Posterior cingulate gyrus (tissue), 11 donors: ENCODE measurements at regions not wholly inside any gene's neighbourhood (a gene's known extent, or its start where the extent isn't known, plus 50 kb on each side); places are given as distances from the start of the nearest gene placed in this dataset.
"Not testable (repeated sequence)": the region's sequence is repeated elsewhere in the genome, so short reads cannot be mapped to it uniquely, and the experiment has no call there.

Source experiments
- DNase-seq, 10 donors: peaks; one replicate each; pipeline versions ENCODE4 v3.0.0 to v3.0.0-alpha.2; 2020 to 2021; ENCODE audit warnings: mixed read lengths in 3 of 10
- intact Hi-C: fragments of 100-400 bp; cut with DNase I; formaldehyde crosslinking; loops from one replicate; pipeline ENCODE4 v1.15.1; 2023

GRCh38 chr14:54010981-54011380 is 54.4 kb upstream of the BMP4 start:
- no peak for DNase-seq
- intact Hi-C loops, result no loop called here

DNA sequence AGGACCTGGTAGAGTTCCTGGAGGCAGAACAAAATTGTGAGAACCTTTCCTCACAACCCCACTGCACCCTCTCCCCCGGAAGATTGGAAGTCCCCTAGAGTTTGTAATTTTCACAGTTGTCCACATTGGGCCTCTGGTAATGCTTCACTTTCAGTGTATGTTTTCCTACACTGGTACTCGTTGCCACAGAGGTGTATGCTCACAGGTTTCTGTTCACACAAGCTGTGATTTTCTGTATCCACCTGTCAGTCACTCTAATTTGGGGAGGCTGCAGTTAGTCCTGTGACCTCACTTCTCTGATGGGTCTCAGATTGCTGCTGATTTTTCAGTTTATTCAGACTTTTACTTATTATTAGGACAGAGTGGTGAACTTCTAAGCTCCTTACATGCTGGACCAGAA is 66.4 kb upstream of the BMP4 start:
- DNase-seq, result no peak
- intact Hi-C loops, result no loop called here

DNA sequence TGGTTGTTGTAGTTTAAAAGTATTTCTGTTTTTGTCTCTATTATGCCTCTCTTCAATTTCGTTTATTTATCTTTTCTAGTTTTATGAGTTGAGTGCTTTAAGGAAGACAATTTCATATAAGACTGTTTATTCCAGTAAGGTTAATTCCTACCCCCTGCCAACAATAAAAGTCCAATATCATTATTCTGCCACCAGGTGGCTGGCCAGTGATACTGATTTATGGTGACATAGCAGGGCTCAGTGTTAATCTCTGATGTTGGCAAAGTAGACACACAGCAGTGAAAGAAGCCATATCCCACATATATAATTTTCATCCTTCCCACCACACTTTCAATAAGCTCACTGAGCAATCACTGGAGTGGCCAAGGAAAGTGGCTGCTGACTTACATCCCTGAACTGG is 69.0 kb upstream of the BMP4 start:
- DNase-seq, result no peak
- intact Hi-C loops, result no loop called here

GRCh38 chr14:54026671-54027070 is 70.0 kb upstream of the BMP4 start:
- intact Hi-C loops, result no loop called here
- DNase-seq, result no peak

DNA sequence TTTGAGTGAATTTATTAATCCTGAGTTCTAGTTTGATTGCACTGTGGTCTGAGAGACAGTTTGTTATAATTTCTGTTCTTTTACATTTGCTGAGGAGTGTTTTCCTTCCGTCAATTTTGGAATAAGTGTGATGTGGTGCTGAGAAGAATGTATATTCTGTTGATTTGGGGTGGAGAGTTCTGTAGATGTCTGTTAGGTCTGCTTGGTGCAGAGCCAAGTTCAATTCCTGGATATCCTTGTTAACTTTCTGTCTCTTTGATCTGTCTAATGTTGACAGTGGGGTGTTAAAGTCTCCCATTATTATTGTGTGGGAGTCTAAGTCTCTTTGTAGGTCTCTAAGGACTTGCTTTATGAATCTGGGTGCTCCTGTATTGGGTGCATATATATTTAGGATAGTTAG is 74.4 kb upstream of the BMP4 start:
- intact Hi-C loops, DNase-seq: not testable (repeated sequence)

DNA sequence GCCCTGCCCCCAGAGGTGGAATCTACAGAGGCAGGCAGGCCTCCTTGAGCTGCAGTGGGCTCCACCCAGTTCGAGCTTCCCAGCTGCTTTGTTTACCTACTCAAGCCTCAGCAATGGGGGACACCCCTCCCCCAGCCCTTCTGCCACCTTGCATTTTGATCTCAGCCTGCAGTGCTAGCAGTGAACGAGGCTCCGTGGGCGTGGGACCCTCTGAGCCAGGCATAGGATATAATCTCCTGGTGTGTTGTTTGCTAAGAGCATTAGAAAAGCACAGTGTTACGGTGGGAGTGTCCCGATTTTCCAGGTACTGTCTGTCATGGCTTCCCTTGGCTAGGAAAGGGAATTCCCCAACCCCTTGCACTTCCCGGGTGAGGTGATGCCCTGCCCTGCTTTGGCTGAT is 76.7 kb upstream of the BMP4 start:
- DNase-seq, result peak in 1 of 10 donors; percentile 65
- intact Hi-C loops, result not testable (repeated sequence)

DNA sequence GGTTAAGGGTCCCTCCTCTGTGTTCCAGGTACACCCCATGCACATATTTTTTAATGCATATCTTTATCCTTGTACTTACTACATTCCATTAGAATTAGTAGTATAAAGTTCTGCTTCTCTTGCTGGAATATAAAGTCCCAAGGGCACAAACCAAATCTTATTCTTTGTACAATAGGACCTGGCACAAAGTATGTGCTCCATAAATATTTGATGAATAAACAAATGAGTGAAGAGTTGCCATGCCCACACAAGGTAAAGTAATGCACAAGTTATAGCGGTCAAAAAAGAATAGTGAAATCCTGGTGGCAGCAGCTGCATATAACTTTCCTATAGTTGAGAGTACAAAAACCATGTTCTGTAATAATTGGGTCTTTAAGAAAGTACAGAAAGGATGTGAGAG is 82.1 kb upstream of the BMP4 start:
- intact Hi-C loops, result no loop called here
- DNase-seq, result no peak

DNA sequence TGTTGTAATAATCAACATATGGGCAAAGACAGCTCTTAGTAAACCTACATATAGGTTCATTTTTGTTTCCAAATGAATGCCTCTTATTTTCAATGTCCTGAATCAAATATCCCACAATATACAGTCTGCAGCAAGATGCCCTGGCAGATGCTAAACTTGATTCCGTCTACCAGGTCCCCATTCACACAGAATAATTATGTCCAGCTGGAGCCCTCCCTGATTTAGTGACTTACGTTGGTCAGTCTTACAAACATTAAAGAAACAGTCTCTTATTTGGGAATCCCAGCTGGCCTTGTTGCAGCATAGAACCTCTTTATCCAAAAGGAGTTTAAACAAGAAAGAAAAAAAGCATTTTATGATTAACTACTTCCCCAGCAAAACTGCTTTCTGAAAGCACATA is 82.7 kb upstream of the BMP4 start:
- no peak for DNase-seq
- intact Hi-C loops, result no loop called here

DNA sequence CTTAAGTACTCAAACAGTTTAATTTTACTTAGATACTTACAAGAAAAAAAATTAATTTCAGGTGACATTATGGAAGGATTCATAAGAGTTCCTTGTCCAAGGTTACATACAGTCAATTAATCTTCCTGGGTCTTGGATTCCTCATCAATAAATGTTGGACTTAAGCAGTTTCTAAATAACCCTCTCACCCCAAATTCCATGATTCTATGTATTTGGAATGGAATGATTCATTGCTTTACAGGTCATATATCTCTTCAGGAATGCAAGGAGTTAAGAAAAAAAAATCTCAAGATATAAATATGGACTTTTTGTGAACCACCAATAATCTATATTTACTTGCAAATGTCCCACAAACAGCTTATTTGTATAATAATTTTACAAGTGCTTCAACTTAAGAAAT is 84.2 kb upstream of the BMP4 start:
- intact Hi-C loops, result no loop called here
- no peak for DNase-seq

GRCh38 chr14:54046250-54046649 is 89.6 kb upstream of the BMP4 start:
- intact Hi-C loops, result no loop called here
- no peak for DNase-seq

DNA sequence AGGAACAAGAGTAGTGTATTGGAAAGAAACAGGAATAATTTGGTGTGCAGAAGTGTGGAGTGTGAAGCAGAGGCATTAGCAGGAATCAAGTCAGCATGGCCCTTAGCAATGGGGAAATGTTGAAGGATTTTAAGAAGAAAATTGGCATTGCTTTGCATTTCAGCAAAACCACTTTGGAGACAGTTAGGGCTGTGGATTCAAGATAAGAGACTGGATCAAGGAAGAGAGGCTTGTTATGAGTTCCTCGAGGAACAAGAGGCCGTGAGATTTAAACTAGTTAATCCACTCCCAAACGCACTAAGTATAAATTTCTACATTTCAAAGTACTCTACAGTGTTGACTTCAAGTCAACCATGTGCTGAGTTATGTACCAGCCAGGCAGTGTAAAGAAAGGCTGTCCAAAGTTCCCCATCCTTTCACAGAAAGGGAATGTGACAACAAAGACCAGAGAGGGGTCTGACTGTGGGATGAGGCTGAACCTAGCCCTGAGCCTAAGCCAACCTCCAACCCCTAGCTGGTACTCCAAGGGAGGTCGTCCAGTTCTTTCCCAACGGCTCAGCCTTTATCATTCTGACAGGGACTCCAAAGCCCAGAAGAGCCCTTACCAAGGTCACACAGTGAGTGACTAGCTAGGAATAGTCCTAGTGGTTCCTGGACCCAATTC is 91.2 kb upstream of the BMP4 start:
- no peak for DNase-seq
- intact Hi-C loops, result no loop called here

DNA sequence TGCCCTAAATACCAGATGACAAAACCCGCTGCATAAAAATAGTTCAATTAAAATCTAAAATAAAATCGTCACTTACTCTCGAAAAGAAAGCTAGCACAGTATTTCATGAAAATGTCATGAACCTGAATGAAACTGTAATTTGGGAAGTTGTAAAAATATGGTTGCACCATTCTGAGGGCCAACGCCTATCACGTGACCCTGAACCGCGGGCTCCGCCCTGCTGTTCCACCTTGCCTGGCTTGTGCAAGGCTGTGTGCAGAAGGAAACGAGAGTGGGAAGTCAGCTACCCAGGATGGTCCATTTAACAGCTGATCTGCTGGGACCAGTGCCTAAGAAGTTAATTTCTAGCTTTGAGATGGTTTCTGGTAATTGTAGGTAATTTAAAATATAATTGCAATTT is 91.7 kb upstream of the BMP4 start:
- DNase-seq, result no peak
- intact Hi-C loops, result no loop called here

GRCh38 chr14:54048736-54049135 is 92.1 kb upstream of the BMP4 start:
- no peak for DNase-seq
- intact Hi-C loops, result no loop called here

DNA sequence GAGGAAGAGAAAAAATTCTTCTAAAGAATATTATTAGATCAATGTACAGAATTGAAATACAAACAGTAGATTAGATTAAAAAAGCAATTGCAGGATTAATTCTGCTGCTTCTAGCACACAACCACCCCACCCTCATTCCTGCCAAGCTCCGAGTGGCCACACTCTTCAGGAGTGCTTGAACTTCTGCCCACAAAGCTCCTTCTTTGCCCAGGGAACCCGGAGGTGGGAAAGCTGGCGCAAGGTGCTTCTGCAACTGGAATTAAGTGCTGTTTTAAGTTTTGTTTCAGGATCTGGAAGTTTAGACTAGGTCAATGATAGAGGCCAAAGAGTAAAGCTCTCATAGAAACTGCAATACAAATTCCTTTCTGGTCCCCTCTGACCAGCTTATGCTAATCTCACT is 94.1 kb upstream of the BMP4 start:
- intact Hi-C loops, result no loop called here
- peak in 1 of 10 donors; percentile 64 for DNase-seq

- no peak for DNase-seq
- intact Hi-C loops, result no loop called here
Observed at GRCh38 chr14:54052696-54053385, 96.2 kb upstream of the BMP4 start.

GRCh38 chr14:54053386-54053745 is 96.7 kb upstream of the BMP4 start:
- no peak for DNase-seq
- intact Hi-C loops, result no loop called here

- intact Hi-C loops, result no loop called here
- DNase-seq, result no peak
Observed at GRCh38 chr14:54058505-54058904, 101.9 kb upstream of the BMP4 start.

DNA sequence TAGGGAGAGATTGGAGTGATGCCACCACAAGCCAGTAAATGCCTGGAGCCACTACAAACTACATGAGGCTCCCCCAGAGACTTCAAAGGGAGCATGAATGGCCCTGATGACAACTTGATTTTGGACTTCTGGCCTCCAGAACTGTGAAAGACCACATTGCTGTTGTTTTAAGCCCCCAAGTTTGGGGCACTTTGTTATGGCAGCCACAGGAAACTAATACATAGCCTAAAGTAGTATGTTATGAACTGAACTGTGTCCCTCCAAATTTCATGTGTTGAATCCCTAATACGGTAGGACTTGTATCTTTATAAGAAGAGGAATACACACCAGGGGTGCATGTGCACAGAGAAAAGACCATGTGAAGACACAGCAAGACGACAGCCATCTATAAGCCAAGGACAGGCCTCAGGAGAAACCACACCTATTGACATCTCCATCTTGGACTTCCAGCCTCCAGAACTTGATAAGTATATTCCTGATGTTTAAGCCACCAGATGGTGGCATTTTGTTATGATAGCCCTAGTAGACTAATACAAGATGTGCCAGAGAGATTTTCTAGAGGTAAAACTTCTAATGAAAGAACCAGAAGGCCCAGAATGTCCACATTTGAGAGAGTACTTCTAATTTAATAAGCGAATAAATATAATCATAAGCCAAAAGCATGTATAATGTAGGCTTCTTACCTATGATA is 127.1 kb upstream of the BMP4 start:
- no peak for DNase-seq
- intact Hi-C loops, result no loop called here

DNA sequence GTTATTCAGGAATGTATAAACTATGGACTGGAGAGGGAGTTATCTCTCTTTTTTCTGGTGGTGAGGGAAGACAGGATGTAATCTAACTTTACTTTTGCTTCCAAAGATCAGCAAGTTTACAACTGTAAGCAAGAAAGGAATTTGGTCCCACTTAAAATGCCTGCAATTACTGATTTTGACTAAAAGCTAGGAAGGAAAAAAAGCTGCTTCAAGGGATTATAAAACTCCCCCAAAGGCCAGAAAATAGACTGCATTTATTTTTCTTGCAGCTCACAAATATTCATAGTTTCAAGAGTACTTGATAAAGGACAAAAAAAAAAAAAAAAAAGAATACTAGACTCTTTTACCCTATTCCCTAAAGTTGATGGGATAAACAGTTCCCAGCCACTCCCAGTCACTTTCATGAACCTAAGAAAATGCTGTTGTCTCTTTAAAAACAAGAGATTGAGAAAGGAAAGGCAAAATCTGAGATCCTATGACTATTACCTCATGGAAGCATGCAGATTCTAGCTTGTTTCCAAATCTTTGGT is 128.7 kb upstream of the BMP4 start:
- no peak for DNase-seq
- intact Hi-C loops, result no loop called here

DNA sequence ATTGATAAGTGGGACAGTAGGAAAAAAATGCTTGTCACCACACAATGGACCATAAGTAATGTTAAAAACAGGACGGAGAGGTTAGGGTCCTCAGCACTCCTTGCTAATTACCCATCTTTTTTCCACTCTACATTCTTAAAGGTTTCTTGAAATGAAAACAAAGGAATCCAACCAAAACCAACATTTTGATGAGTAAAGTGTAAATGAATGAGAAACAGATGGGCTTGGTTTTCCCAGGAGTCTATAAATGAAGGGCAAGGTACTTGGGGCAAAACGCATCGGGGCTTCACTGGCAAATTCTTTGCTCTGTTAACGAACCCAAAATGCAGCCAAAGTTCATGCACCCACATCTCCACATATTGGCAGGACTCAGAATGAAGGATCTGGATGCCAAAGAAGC is 129.2 kb upstream of the BMP4 start:
- no peak for DNase-seq
- intact Hi-C loops, result no loop called here

DNA sequence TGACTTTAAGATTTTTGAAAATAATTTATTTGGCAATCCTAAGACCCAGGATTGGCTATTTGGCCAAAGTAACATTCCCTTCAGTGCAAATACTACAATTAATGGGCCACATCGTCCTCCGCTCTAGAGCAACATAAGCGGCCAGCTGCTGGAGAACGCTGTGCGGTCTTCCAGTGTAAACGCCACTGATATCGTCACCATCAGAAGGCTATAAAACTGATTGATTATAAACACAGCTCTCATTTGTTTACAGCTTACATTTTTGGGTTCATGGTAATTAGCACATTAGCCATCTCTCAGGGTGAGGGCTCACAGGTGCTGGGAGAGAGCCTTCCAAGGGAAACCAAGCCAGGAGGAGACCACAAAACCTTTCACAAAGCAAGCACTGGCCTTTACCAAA is 130.1 kb upstream of the BMP4 start:
- DNase-seq, result no peak
- intact Hi-C loops, result no loop called here

DNA sequence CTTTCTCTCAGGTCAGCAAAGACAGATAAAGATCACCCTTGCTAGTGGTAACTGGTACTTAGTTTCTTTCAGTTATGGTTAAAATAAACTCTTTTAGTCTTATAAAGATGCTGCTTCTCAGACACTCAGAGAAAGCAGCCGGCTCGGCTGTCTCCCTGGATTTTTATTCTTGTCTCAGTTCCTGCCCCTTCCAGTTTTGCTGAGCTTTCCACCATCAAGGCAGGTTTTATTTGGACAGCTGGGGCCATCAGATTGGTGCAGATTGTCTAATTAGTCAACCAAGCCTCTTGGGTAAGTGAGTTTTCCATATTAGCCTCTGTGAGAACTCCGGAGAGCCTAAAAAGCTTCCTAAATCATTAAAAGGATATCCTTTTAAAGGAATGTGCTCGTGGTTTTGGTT is 130.8 kb upstream of the BMP4 start:
- DNase-seq, result no peak
- intact Hi-C loops, result no loop called here
